HG03135 (cell line): ENCODE measurements at regions not wholly inside any gene's neighbourhood (a gene's known extent, or its start where the extent isn't known, plus 50 kb on each side); places are given as distances from the start of the nearest gene placed in this dataset.
"Not testable (repeated sequence)": the region's sequence is repeated elsewhere in the genome, so short reads cannot be mapped to it uniquely, and the experiment has no call there.

ENCODE experiments used
- ATAC-seq: cut with Tn5 transposase; IDR thresholded peaks from one replicate; pipeline ENCODE4 v1.9.1; 2021; ENCODE audit warnings: mild to moderate bottlenecking, moderate library complexity; ENCODE audit not compliant: unreplicated experiment

DNA sequence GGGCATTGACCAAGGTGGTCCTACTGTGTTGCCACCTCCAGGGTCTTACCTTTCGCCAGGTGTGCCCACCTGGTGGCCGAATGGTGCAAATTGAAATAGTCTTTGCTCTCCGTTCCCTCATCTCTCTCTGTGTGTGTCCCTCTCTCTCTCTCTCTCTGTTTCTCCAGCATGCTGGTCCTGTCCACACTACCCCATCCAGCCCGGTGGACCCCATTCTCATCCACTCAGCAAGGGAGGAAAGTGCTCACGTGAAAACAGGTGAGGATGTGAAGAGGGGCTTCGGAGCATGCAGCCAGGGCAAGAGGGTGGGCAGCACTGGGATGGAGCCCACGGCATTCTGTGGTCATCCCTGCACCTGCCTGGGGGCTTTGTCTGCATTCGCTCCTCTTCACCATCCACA is 150.1 kb downstream of the CRLF2 start:
- no peak for ATAC-seq

DNA sequence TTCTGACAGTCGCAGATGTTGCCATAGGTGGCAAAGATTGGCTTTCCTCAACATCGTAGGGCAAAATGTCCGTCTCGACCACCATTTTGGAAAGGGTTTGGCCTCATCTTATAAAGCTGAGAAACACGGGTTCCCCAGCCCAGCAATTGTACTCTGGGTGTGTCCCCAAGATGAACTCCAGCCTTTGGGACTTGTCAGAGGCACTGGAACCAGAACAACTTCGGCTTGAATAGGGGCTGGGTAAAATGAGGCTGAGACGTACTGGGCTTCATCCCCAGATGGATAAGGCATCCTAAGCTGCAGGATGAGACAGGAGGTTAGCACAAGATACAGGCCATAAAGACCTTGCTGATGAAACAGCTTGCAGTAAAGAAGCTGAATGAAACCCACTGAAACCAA is 151.9 kb downstream of the CRLF2 start:
- no peak for ATAC-seq

DNA sequence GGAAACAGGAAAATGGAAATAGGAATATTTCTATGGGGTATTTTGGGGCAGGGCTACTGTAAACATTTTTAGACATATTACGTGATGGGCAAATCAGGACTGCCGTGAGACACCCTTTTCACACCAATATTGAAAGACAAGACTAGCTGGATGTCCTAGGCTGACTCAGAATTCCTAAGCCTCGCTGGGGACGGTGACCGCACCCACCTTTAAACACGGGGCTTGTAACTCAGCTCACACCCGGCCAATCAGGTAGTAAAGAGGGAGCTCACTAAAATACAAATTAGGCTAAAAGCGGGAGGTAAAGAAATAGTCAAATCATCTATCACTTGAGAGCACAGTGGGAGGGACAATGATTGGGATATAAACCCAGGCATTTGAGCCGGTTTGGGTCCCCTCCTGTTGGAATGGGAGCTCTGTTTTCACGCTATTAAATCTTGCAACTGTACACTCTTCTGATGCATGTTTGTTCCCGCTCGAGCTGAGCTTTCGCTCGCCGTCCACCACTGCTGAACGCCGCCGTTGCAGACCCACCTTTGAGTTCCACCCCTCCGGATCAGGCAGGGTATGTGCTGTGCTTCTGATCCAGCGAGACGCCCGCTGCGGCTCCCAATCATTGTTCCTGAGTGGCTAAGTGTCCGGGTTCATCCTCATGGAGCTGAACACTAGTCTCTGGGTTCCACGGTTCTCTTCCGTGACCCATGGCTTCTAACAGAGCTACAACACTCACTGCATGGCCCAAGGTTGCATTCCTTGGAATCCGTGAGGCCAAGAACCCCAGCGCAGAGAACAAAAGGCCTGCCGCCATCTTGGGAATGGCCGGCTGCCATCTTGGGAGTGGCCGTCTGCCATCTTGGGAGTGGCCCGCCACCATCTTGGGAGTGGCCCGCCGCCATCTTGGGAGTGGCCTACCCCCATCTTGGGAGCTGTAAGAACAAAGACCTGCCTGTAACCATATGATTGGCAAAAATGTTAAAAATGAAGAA is 152.6 kb downstream of the CRLF2 start:
- no peak for ATAC-seq

- ATAC-seq = not testable (repeated sequence)
Observed at GRCh38 chrX:1053600-1053999, 158.8 kb downstream of the CRLF2 start.

- ATAC-seq = no peak
Observed at GRCh38 chrX:1053072-1053471, 159.4 kb downstream of the CRLF2 start.

- ATAC-seq = no peak
Observed at GRCh38 chrX:1052021-1052420, 160.4 kb downstream of the CRLF2 start.

- ATAC-seq = no peak
Observed at GRCh38 chrX:1051421-1051820, 161.0 kb downstream of the CRLF2 start.

GRCh38 chrX:1045680-1046314 is 166.7 kb downstream of the CRLF2 start:
- no peak for ATAC-seq

GRCh38 chrX:1041091-1041490 is 171.4 kb downstream of the CRLF2 start:
- ATAC-seq = no peak

- ATAC-seq = not testable (repeated sequence)
Observed at GRCh38 chrX:1035931-1036330, 176.5 kb downstream of the CRLF2 start.

GRCh38 chrX:1035206-1035605 is 177.2 kb downstream of the CRLF2 start:
- no peak for ATAC-seq

DNA sequence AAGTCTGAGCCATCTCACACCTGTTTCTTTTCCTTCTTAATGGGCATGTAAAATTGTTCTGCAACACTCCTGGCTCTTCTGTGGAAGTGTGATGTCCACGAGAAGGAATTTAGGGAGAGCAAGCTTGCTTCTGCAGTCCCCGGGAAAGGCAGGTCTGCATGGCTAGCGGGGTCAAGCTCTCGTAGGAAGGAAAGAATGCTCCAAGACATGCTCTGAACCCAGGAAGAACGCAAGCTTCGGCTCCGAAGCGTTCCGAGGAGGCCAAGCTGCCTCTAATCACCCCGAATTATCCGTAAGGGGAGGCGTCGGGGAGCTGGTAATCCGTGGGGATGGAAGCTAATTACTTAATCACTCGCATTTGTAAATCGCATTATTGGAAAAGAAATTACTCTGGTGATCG is 177.7 kb downstream of the CRLF2 start:
- ATAC-seq = no peak

DNA sequence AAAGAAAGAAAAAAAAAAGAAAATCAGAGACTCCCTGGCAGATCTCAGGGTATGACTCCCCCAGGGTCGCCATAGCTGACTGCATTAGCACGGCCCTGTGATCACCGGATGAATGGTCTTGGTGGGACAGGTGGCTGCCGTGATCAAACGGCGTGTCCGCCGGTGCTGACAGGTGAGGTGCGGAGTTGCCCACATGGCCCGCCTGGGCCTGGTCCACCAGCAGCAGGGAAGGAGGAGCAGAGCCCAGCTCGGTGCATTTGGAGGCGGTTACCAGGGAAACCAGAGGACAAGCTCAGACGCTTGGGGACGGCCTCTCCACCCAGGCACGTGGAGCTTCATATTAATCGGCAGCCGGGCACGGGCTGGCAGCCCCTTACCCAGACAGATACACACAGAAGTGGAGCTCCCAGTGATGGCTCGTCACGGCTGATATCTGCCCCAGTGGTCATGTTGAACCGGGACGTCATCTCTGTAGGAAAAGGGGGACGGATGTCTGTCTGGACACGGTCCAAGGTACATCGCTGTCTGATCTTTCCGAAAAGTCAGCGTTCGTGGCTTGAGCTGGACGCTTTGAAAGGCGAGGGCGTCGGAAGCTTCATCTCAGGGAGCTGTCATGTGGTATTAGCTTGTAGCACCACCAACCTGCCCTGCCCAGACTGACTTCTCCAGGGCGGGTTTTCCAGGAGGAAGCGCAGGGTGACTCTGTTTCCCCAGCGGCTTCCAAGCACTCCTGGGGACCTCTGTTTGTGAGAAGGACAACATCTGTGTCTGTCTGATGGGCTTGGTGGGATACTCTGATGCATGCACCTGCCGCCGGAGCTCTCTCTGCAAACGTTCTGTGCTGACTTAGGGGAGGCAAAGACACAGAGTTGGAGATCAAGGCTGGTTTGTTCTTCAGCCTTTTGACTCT is 180.7 kb downstream of the CRLF2 start:
- ATAC-seq = no peak

DNA sequence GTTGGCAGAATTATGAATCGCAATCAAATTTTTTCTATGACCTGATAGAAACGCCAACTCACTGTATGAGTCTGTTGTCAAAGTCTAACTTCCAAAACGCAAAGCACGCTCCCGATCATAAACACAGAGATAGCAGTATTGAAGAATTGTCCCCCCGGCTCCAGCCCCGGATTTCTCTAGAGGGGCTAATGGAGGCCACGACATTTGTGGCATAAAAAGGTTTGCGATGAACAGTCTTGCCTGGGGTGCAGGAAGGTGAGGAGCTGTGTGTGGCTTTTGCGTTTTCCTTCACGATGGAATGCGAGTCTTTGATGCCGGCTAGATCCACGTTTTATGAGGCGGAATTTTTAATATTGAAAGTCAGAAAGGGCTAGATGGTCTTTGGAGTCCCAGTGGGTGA is 183.0 kb downstream of the CRLF2 start:
- no peak for ATAC-seq

DNA sequence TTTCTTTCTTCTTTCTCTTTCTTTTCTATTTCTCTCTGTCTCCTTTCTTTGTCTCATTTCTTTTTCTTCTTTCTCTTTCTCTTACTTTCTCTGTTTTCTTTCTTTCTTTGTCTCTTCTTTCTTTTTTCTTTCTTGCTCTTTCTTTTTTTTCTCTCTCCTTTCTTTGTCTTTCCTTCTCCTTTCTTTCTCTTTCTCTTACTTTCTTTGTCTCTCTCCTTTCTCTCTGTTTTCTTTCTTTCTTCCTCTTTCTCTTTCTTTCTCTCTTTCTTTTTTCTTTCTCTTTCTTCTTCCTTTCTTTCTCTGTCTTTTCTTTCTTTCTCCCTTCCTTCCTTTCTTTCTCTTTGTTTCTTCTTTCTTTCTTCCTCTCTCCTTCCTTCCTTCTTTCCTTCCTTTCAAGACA is 184.8 kb downstream of the CRLF2 start:
- no peak for ATAC-seq

GRCh38 chrX:1027133-1027532 is 185.3 kb downstream of the CRLF2 start:
- ATAC-seq = no peak

- ATAC-seq = peak; percentile 47
Observed at GRCh38 chrX:1026263-1027015, 186.0 kb downstream of the CRLF2 start.

GRCh38 chrX:1025413-1025812 is 187.0 kb downstream of the CRLF2 start:
- ATAC-seq = no peak

GRCh38 chrX:1023676-1024075 is 188.8 kb downstream of the CRLF2 start:
- ATAC-seq = no peak

- ATAC-seq = not testable (repeated sequence)
Observed at GRCh38 chrX:1021314-1021993, 191.0 kb downstream of the CRLF2 start.
